Right kidney (tissue), 1 donor: ENCODE measurements at regions not wholly inside any gene's neighbourhood (a gene's known extent, or its start where the extent isn't known, plus 50 kb on each side); places are given as distances from the start of the nearest gene placed in this dataset.
"Not testable (repeated sequence)": the region's sequence is repeated elsewhere in the genome, so short reads cannot be mapped to it uniquely, and the experiment has no call there.

Experiments
- DNase-seq: peaks from one replicate; pipeline ENCODE4 v3.0.0-alpha.2; 2016

GRCh38 chr2:242004223-242004901, 134.8 kb downstream of the RTP5 start:
- DNase-seq: no peak

GRCh38 chr2:242004902-242005230, 135.3 kb downstream of the RTP5 start:
- DNase-seq: no peak

GRCh38 chr2:242006091-242006634, 136.6 kb downstream of the RTP5 start:
- DNase-seq: not testable (repeated sequence)

GRCh38 chr2:242008908-242009307, 139.4 kb downstream of the RTP5 start:
- not testable (repeated sequence) for DNase-seq

- not testable (repeated sequence) for DNase-seq
Observed at GRCh38 chr2:242009846-242010245, 140.3 kb downstream of the RTP5 start.

- not testable (repeated sequence) for DNase-seq
Observed at GRCh38 chr2:242010252-242011166, 141.0 kb downstream of the RTP5 start.

GRCh38 chr2:242011167-242011513, 141.6 kb downstream of the RTP5 start:
- DNase-seq: no peak

GRCh38 chr2:242011516-242011915, 142.0 kb downstream of the RTP5 start:
- DNase-seq: no peak

- DNase-seq: no peak
Observed at GRCh38 chr2:242011991-242012764, 142.6 kb downstream of the RTP5 start.

- no peak for DNase-seq
Observed at GRCh38 chr2:242012956-242013764, 143.6 kb downstream of the RTP5 start.

GRCh38 chr2:242013771-242014170, 144.2 kb downstream of the RTP5 start:
- no peak for DNase-seq

- no peak for DNase-seq
Observed at GRCh38 chr2:242015108-242016065, 145.9 kb downstream of the RTP5 start.

GRCh38 chr2:242017086-242017485, 147.6 kb downstream of the RTP5 start:
- DNase-seq: no peak

- not testable (repeated sequence) for DNase-seq
Observed at GRCh38 chr2:242018416-242018815, 148.9 kb downstream of the RTP5 start.

GRCh38 chr2:242019344-242019743, 149.8 kb downstream of the RTP5 start:
- no peak for DNase-seq

- DNase-seq: no peak
Observed at GRCh38 chr2:242020196-242021004, 150.9 kb downstream of the RTP5 start.

- DNase-seq: no peak
Observed at GRCh38 chr2:242022550-242023290, 153.2 kb downstream of the RTP5 start.

GRCh38 chr2:242024751-242025355, 155.3 kb downstream of the RTP5 start:
- DNase-seq: no peak
